IMR-90 (cell line): ENCODE measurements at regions not wholly inside any gene's neighbourhood (a gene's known extent, or its start where the extent isn't known, plus 50 kb on each side); places are given as distances from the start of the nearest gene placed in this dataset.

Experiments
- ATAC-seq: fragments of 200-7000 bp; cut with Tn5 transposase; 2 replicates; pipeline ENCODE4 v1.9.1; 2020; ENCODE audit warnings: low read depth, mild to moderate bottlenecking, moderate library complexity
- BruUV-seq: library from RNA; stranded (reverse); fragments of 400-500 nt; replicated peaks from 2 replicates; lab custom pipeline; 2021; lab: Mats Ljungman, UMichigan
- CTCF ChIA-PET: fragments of 300-600 bp; formaldehyde crosslinking; extraction: SDS; loops from one replicate; lab custom pipeline; 2021; ENCODE audit warnings: antibody characterized with exemption; lab: Yijun Ruan, JAX
- POLR2A ChIA-PET: fragments of 300-600 bp; sonication (Branson Sonifier 250); formaldehyde crosslinking; loops from one replicate; lab custom pipeline; 2022; ENCODE audit warnings: antibody characterized with exemption; ENCODE audit not compliant: unreplicated experiment; lab: Charles Lee
- DNase-seq: peaks from one replicate; pipeline ENCODE4 v3.0.0; 2013
- H2AFZ ChIP-seq: replicated peaks from 2 replicates; pipeline ENCODE3; 2013; ENCODE audit warnings: low read length, mild to moderate bottlenecking; ENCODE audit not compliant: poor library complexity
- H2AK5ac ChIP-seq: 2 replicates; pipeline ENCODE4 v1.6.1; 2013; ENCODE audit warnings: low read depth, low read length, inconsistent platforms
- H2AK9ac ChIP-seq: replicated peaks from 2 replicates; pipeline ENCODE3; 2013; ENCODE audit warnings: mild to moderate bottlenecking, low read depth, low read length, moderate library complexity; ENCODE audit not compliant: poor library complexity
- H2BK120ac ChIP-seq: 2 replicates; pipeline ENCODE4 v1.6.1; 2013; ENCODE audit warnings: low read depth, low read length, inconsistent platforms
- H2BK15ac ChIP-seq: 3 replicates; pipeline ENCODE4 v1.6.1; 2013; ENCODE audit warnings: low read depth, low read length, inconsistent platforms
- H2BK20ac ChIP-seq: 2 replicates; pipeline ENCODE4 v1.6.1; 2013; ENCODE audit warnings: low read depth, mild to moderate bottlenecking, inconsistent platforms, low read length, moderate library complexity
- H2BK5ac ChIP-seq: 2 replicates; pipeline ENCODE4 v1.6.1; 2013; ENCODE audit warnings: mild to moderate bottlenecking, low read depth, low read length, inconsistent platforms; ENCODE audit not compliant: poor library complexity, severe bottlenecking
- H3K14ac ChIP-seq: replicated peaks from 2 replicates; pipeline ENCODE4 v1.6.1; 2013; ENCODE audit warnings: low read depth, low read length, inconsistent platforms
- H3K18ac ChIP-seq: 2 replicates; pipeline ENCODE4 v1.6.1; 2013; ENCODE audit warnings: low read depth, low read length, control low read depth
- H3K23ac ChIP-seq: 2 replicates; pipeline ENCODE4 v1.6.1; 2013; ENCODE audit warnings: low read depth, low read length, inconsistent platforms
- H3K27ac ChIP-seq: 2 replicates; pipeline ENCODE4 v1.5.1; 2013; ENCODE audit warnings: mild to moderate bottlenecking, control low read depth, low read length; ENCODE audit not compliant: insufficient read depth
- H3K27me3 ChIP-seq: 2 replicates; pipeline ENCODE4 v1.6.1; 2013; ENCODE audit warnings: low read length; ENCODE audit not compliant: control insufficient read depth, insufficient read depth
- H3K36me3 ChIP-seq: 2 replicates; pipeline ENCODE4 v1.6.1; 2013; ENCODE audit warnings: low read length, mixed read lengths; ENCODE audit not compliant: control insufficient read depth, insufficient read depth
- H3K4ac ChIP-seq: 2 replicates; pipeline ENCODE4 v1.6.1; 2013; ENCODE audit warnings: low read depth, low read length, inconsistent platforms
- H3K4me1 ChIP-seq: 2 replicates; pipeline ENCODE4 v1.6.1; 2013; ENCODE audit warnings: low read length, mixed read lengths; ENCODE audit not compliant: control insufficient read depth, insufficient read depth
- H3K4me2 ChIP-seq: 2 replicates; pipeline ENCODE4 v1.6.1; 2013; ENCODE audit warnings: low read depth, mild to moderate bottlenecking, control low read depth, low read length, moderate library complexity
- H3K4me3 ChIP-seq: 2 replicates; pipeline ENCODE4 v1.5.1; 2013; ENCODE audit warnings: low read depth, mild to moderate bottlenecking, control low read depth, low read length, moderate library complexity; ENCODE audit not compliant: insufficient read depth
- H3K56ac ChIP-seq: 2 replicates; pipeline ENCODE4 v1.6.1; 2013; ENCODE audit warnings: low read length, inconsistent platforms; ENCODE audit not compliant: insufficient read depth; ENCODE audit errors: extremely low read depth
- H3K79me1 ChIP-seq, 2 experiments: 2 replicates each; pipeline ENCODE4 v1.6.1; 2013; ENCODE audit warnings: low read length in 2 of 2, inconsistent platforms in 1 of 2, low read depth in 1 of 2
- H3K9ac ChIP-seq: 2 replicates; pipeline ENCODE4 v1.6.1; 2013; ENCODE audit warnings: low read depth, low read length, control low read depth
- H3K9me1 ChIP-seq: 2 replicates; pipeline ENCODE4 v1.6.1; 2013; ENCODE audit warnings: low read length, inconsistent platforms; ENCODE audit not compliant: insufficient read depth
- H3K9me3 ChIP-seq: 2 replicates; pipeline ENCODE4 v1.6.1; 2013; ENCODE audit warnings: low read length; ENCODE audit not compliant: control insufficient read depth, insufficient read depth
- H4K20me1 ChIP-seq: 2 replicates; pipeline ENCODE4 v1.6.1; 2013; ENCODE audit warnings: low read length, inconsistent platforms; ENCODE audit not compliant: insufficient read depth
- H4K5ac ChIP-seq: 2 replicates; pipeline ENCODE4 v1.6.1; 2013; ENCODE audit warnings: mild to moderate bottlenecking, low read depth, low read length, control low read depth
- H4K8ac ChIP-seq, 2 experiments: 2 replicates each; pipeline ENCODE4 v1.6.1; 2013; ENCODE audit warnings: low read depth in 2 of 2, low read length in 2 of 2, control low read depth in 1 of 2, inconsistent platforms in 1 of 2
- H4K91ac ChIP-seq: 2 replicates; pipeline ENCODE4 v1.6.1; 2013; ENCODE audit warnings: low read depth, low read length, inconsistent platforms; ENCODE audit not compliant: insufficient read depth
- BHLHE40 ChIP-seq: fragments of 150-350 bp; IDR thresholded peaks from 2 replicates; pipeline ENCODE4 v1.6.1; 2016; ENCODE audit warnings: mild to moderate bottlenecking, low read depth, low read length
- CEBPB ChIP-seq: IDR thresholded peaks from 2 replicates; pipeline ENCODE4 v1.6.1; 2012; ENCODE audit warnings: low read depth, low read length, improper control_type of control experiment
- CHD1 ChIP-seq: IDR thresholded peaks from 2 replicates; pipeline ENCODE4 v1.6.1; 2012; ENCODE audit warnings: low read depth, low read length, improper control_type of control experiment
- FOS ChIP-seq: fragments of 150-350 bp; IDR thresholded peaks from 2 replicates; pipeline ENCODE4 v1.6.1; 2016; ENCODE audit warnings: low read depth, low read length
- MAFK ChIP-seq: IDR thresholded peaks from 2 replicates; pipeline ENCODE4 v1.6.1; 2012; ENCODE audit warnings: low read depth, low read length, improper control_type of control experiment
- MAZ ChIP-seq: IDR thresholded peaks from 2 replicates; pipeline ENCODE4 v1.6.1; 2012; ENCODE audit warnings: low read depth, mild to moderate bottlenecking, low read length, improper control_type of control experiment, moderate library complexity, borderline replicate concordance
- MXI1 ChIP-seq: IDR thresholded peaks from 2 replicates; pipeline ENCODE4 v1.6.1; 2012; ENCODE audit warnings: low read depth, mild to moderate bottlenecking, low read length, moderate library complexity, borderline replicate concordance
- NFE2L2 ChIP-seq: fragments of 150-350 bp; IDR thresholded peaks from 2 replicates; pipeline ENCODE4 v1.6.1; 2016; ENCODE audit warnings: low read depth, mild to moderate bottlenecking, low read length
- POLR2A ChIP-seq: IDR thresholded peaks from 2 replicates; pipeline ENCODE4 v1.6.1; 2012; ENCODE audit warnings: mild to moderate bottlenecking, low read depth, low read length
- RAD21 ChIP-seq: IDR thresholded peaks from 2 replicates; pipeline ENCODE4 v1.6.1; 2012; ENCODE audit warnings: low read length, improper control_type of control experiment
- RCOR1 ChIP-seq: IDR thresholded peaks from 2 replicates; pipeline ENCODE4 v1.6.1; 2012; ENCODE audit warnings: mild to moderate bottlenecking, low read length, improper control_type of control experiment; ENCODE audit not compliant: insufficient replicate concordance
- RFX5 ChIP-seq: IDR thresholded peaks from 2 replicates; pipeline ENCODE4 v1.8.0; 2012; ENCODE audit warnings: low read depth, mild to moderate bottlenecking, low read length, moderate library complexity
- SMC3 ChIP-seq: fragments of 150-350 bp; IDR thresholded peaks from 2 replicates; pipeline ENCODE4 v1.6.1; 2016; ENCODE audit warnings: low read depth, mild to moderate bottlenecking, antibody characterized with exemption, low read length, moderate library complexity
- USF2 ChIP-seq: fragments of 150-350 bp; IDR thresholded peaks from 2 replicates; pipeline ENCODE4 v1.6.1; 2017; ENCODE audit warnings: mild to moderate bottlenecking, antibody characterized with exemption, low read length, low read depth
- WGBS, 2 experiments: methylation state at CpG; one replicate each; pipeline versions ENCODE4 v1.1.5 to v1.1.7; 2013; ENCODE audit warnings: missing lambda C conversion rate in 2 of 2; ENCODE audit not compliant: insufficient read length in 1 of 2; ENCODE audit errors: extremely low coverage in 2 of 2; 5-methylcytosine and 5-hydroxymethylcytosine counted together
- dilution Hi-C: fragments of 300-500 bp; cut with HindIII; formaldehyde crosslinking; loops from one replicate; pipeline ENCODE4 v1.14.3; 2018; ENCODE audit warnings: low sequenced_read_pairs; ENCODE audit not compliant: unreplicated experiment
- in situ Hi-C: fragments of 300-500 bp; cut with MboI; formaldehyde crosslinking; loops from 3 replicates; pipeline ENCODE4 v1.14.3; 2019; ENCODE audit warnings: low sequenced_read_pairs, inconsistent platforms, mixed read lengths
- intact Hi-C: fragments of 100-400 bp; cut with micrococcal nuclease; formaldehyde crosslinking; loops from 2 replicates; pipeline ENCODE4 v1.10.0; 2022
- TF ChIP-seq, protein P1 (sequence below): conservative IDR thresholded peaks from 2 replicates; pipeline ENCODE4 v1.5.1; 2012; ENCODE audit warnings: mild to moderate bottlenecking, low read depth, low read length, improper control_type of control experiment
- TF ChIP-seq, protein P2 (sequence below): fragments of 150-350 bp; IDR thresholded peaks from 2 replicates; pipeline ENCODE4 v1.6.1; 2016; ENCODE audit warnings: low read depth, mild to moderate bottlenecking, low read length, moderate library complexity, borderline replicate concordance

DNA sequence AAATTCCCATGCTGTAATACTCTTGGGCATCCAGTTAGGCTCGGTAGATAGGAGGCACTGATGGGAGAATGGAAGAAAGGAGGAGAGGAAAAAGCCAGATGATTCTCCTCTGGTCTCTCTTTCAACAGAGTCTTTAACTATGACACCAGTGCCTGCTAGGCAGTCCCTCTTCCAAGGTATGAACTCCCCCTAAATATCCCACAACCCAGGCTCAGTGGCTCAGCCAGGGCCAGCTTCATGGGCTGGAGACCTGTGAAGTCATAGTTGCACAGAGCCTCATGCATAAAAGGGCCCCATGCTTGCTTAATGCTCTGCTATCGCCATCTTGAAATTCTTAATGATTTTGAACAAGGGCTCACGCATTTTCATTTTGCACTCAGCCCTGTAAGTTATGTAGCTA lies 869.2 kb upstream of the GCFC2 start:
- Histone ChIP-seq H2AFZ (no peak overlapping the region), H3K23ac (no peak overlapping the region), H3K4ac (no peak overlapping the region), H3K4me2 (no peak overlapping the region), H2BK20ac (no peak overlapping the region), H3K9me1 (no peaks in the 10 kb centered on the region), H4K5ac (no peak overlapping the region), H3K4me1 (no peaks in the 10 kb centered on the region), H3K4me3 (no peak overlapping the region), H2BK5ac (no peak overlapping the region), H2BK120ac (no peak overlapping the region), H2BK15ac (no peak overlapping the region), H3K36me3 (no peaks in the 10 kb centered on the region), H3K18ac (no peak overlapping the region), H2AK9ac (no peak overlapping the region), H3K56ac (no peak overlapping the region), H4K20me1 (no peaks in the 10 kb centered on the region), H2AK5ac (no peak overlapping the region), H4K91ac (no peak overlapping the region), H4K8ac (no peak overlapping the region), H3K14ac (no peak overlapping the region), H3K9ac (no peak overlapping the region), H3K27me3 (no peaks in the 10 kb centered on the region), H3K9me3 (no peaks in the 10 kb centered on the region), H3K27ac (no peak overlapping the region), H3K79me1 (no peaks in the 10 kb centered on the region)
- intact Hi-C loops (no loop called here), in situ Hi-C loops (loop anchor here (25.0 kb wide), 1 partner anchor 793 kb away; no protein-coding TSS in a partner anchor), dilution Hi-C loops (no loop called here)
- TF ChIP-seq, protein P1, sequence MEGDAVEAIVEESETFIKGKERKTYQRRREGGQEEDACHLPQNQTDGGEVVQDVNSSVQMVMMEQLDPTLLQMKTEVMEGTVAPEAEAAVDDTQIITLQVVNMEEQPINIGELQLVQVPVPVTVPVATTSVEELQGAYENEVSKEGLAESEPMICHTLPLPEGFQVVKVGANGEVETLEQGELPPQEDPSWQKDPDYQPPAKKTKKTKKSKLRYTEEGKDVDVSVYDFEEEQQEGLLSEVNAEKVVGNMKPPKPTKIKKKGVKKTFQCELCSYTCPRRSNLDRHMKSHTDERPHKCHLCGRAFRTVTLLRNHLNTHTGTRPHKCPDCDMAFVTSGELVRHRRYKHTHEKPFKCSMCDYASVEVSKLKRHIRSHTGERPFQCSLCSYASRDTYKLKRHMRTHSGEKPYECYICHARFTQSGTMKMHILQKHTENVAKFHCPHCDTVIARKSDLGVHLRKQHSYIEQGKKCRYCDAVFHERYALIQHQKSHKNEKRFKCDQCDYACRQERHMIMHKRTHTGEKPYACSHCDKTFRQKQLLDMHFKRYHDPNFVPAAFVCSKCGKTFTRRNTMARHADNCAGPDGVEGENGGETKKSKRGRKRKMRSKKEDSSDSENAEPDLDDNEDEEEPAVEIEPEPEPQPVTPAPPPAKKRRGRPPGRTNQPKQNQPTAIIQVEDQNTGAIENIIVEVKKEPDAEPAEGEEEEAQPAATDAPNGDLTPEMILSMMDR: no peak
- no peak for TF ChIP-seq FOS
- TF ChIP-seq RFX5: no peak
- no peak for TF ChIP-seq MAZ
- TF ChIP-seq NFE2L2: no peak
- TF ChIP-seq RAD21: no peak
- no peak for TF ChIP-seq CHD1
- no peak for TF ChIP-seq MAFK
- TF ChIP-seq RCOR1: no peak
- TF ChIP-seq BHLHE40: no peak
- TF ChIP-seq, protein P2, sequence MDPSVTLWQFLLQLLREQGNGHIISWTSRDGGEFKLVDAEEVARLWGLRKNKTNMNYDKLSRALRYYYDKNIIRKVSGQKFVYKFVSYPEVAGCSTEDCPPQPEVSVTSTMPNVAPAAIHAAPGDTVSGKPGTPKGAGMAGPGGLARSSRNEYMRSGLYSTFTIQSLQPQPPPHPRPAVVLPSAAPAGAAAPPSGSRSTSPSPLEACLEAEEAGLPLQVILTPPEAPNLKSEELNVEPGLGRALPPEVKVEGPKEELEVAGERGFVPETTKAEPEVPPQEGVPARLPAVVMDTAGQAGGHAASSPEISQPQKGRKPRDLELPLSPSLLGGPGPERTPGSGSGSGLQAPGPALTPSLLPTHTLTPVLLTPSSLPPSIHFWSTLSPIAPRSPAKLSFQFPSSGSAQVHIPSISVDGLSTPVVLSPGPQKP: no peak
- TF ChIP-seq SMC3: no peak
- no peak for TF ChIP-seq USF2
- TF ChIP-seq CEBPB: no peak
- TF ChIP-seq POLR2A: no peak
- TF ChIP-seq MXI1: no peak
- ChIA-PET CTCF (no interaction called here), POLR2A (no interaction called here)
- WGBS, 2 experiments: 50% methylated on average over 1 of the region's 3 CpGs; no CpG with 5 or more reads in 1 of the 2 experiments
- ATAC-seq (no peak), DNase-seq (no peak)
- no TSS peak for BruUV-seq
